ENCODE measurements at regions not wholly inside any gene's neighbourhood (a gene's known extent, or its start where the extent isn't known, plus 50 kb on each side); places are given as distances from the start of the nearest gene placed in this dataset.

GRCh38 chr3:177981576-177981975, 554.7 kb upstream of the KCNMB2 start:
- Mint-ChIP-seq H3K36me3 (ENCODE audit: low read depth) (no peaks in the 10 kb centered on the region), H3K9me3 (no peaks in the 10 kb centered on the region), H3K4me1 (peaks cover 4% of the 10 kb centered on the region), H3K4me3 (no peak overlapping the region), H3K27ac (no peak overlapping the region), H3K27me3 (no peaks in the 10 kb centered on the region)
- ChIA-PET CTCF (no interaction called here), POLR2A (interaction anchor here (0.8 kb wide), 1 partner anchor 11 kb away, joined by 3 read pairs; no protein-coding TSS in a partner anchor)
- DNase-seq, result no peak

GRCh38 chr3:177982034-177982433, 554.2 kb upstream of the KCNMB2 start:
- no peaks in the 10 kb centered on the region for H3K27me3 Mint-ChIP-seq
- H3K9me3 Mint-ChIP-seq, result no peaks in the 10 kb centered on the region
- ChIA-PET POLR2A (interaction anchor here (0.8 kb wide), 1 partner anchor 10 kb away, joined by 3 read pairs; no protein-coding TSS in a partner anchor), CTCF (no interaction called here)
- H3K27ac Mint-ChIP-seq, result no peak overlapping the region
- H3K4me3 Mint-ChIP-seq, result no peak overlapping the region
- DNase-seq, result no peak
- peaks cover 4% of the 10 kb centered on the region for H3K4me1 Mint-ChIP-seq
- no peaks in the 10 kb centered on the region for H3K36me3 Mint-ChIP-seq (ENCODE audit: low read depth)

- ChIA-PET POLR2A (no interaction called here), CTCF (no interaction called here)
- H3K4me1 Mint-ChIP-seq, result peaks cover 4% of the 10 kb centered on the region
- H3K27me3 Mint-ChIP-seq, result no peaks in the 10 kb centered on the region
- no peaks in the 10 kb centered on the region for H3K36me3 Mint-ChIP-seq (ENCODE audit: low read depth)
- no peak overlapping the region for H3K4me3 Mint-ChIP-seq
- no peak overlapping the region for H3K27ac Mint-ChIP-seq
- H3K9me3 Mint-ChIP-seq, result no peaks in the 10 kb centered on the region
- no peak for DNase-seq
Observed at GRCh38 chr3:177983320-177983719, 552.9 kb upstream of the KCNMB2 start.

- Mint-ChIP-seq H3K27me3 (no peaks in the 10 kb centered on the region), H3K36me3 (ENCODE audit: low read depth) (no peaks in the 10 kb centered on the region), H3K9me3 (no peaks in the 10 kb centered on the region), H3K4me3 (no peak overlapping the region), H3K27ac (no peak overlapping the region), H3K4me1 (peaks cover 7% of the 10 kb centered on the region)
- DNase-seq, result no peak
- CTCF ChIA-PET, result no interaction called here
- POLR2A ChIA-PET, result interaction anchor here (1.2 kb wide), 1 partner anchor 12 kb away, joined by 3 read pairs; no protein-coding TSS in a partner anchor
Observed at GRCh38 chr3:177992993-177993970, 543.0 kb upstream of the KCNMB2 start.

- POLR2A ChIA-PET, result no interaction called here
- Mint-ChIP-seq H3K4me1 (peaks cover 7% of the 10 kb centered on the region), H3K36me3 (ENCODE audit: low read depth) (peaks cover 5% of the 10 kb centered on the region), H3K9me3 (peaks cover 5% of the 10 kb centered on the region), H3K4me3 (no peak overlapping the region), H3K27me3 (no peaks in the 10 kb centered on the region), H3K27ac (no peak overlapping the region)
- CTCF ChIA-PET, result no interaction called here
- DNase-seq, result no peak
Observed at GRCh38 chr3:177994976-177995375, 541.3 kb upstream of the KCNMB2 start.

GRCh38 chr3:177995381-177996085, 540.7 kb upstream of the KCNMB2 start:
- ChIA-PET CTCF (no interaction called here), POLR2A (no interaction called here)
- H3K4me3 Mint-ChIP-seq, result no peak overlapping the region
- H3K27ac Mint-ChIP-seq, result no peak overlapping the region
- H3K4me1 Mint-ChIP-seq, result peaks cover 7% of the 10 kb centered on the region
- H3K27me3 Mint-ChIP-seq, result no peaks in the 10 kb centered on the region
- peaks cover 7% of the 10 kb centered on the region for H3K36me3 Mint-ChIP-seq (ENCODE audit: low read depth)
- no peak for DNase-seq
- peaks cover 5% of the 10 kb centered on the region for H3K9me3 Mint-ChIP-seq

GRCh38 chr3:178001670-178002101, 534.5 kb upstream of the KCNMB2 start:
- Mint-ChIP-seq H3K9me3 (peaks cover 16% of the 10 kb centered on the region), H3K4me1 (peaks cover 29% of the 10 kb centered on the region), H3K4me3 (no peak overlapping the region), H3K36me3 (ENCODE audit: low read depth) (peaks cover 22% of the 10 kb centered on the region), H3K27me3 (no peaks in the 10 kb centered on the region), H3K27ac (peak overlapping the region; percentile 84)
- POLR2A ChIA-PET, result no interaction called here
- CTCF ChIA-PET, result no interaction called here
- DNase-seq, result peak; percentile 48

GRCh38 chr3:178002113-178002512, 534.1 kb upstream of the KCNMB2 start:
- Mint-ChIP-seq H3K27ac (peak overlapping the region; percentile 84), H3K4me3 (no peak overlapping the region), H3K27me3 (no peaks in the 10 kb centered on the region), H3K36me3 (ENCODE audit: low read depth) (peaks cover 22% of the 10 kb centered on the region), H3K9me3 (peaks cover 16% of the 10 kb centered on the region), H3K4me1 (peaks cover 26% of the 10 kb centered on the region)
- CTCF ChIA-PET, result no interaction called here
- POLR2A ChIA-PET, result no interaction called here
- no peak for DNase-seq

GRCh38 chr3:178003756-178004155, 532.5 kb upstream of the KCNMB2 start:
- H3K27me3 Mint-ChIP-seq, result no peaks in the 10 kb centered on the region
- H3K9me3 Mint-ChIP-seq, result peaks cover 16% of the 10 kb centered on the region
- no peak overlapping the region for H3K27ac Mint-ChIP-seq
- ChIA-PET POLR2A (no interaction called here), CTCF (no interaction called here)
- peaks cover 22% of the 10 kb centered on the region for H3K36me3 Mint-ChIP-seq (ENCODE audit: low read depth)
- no peak for DNase-seq
- peaks cover 26% of the 10 kb centered on the region for H3K4me1 Mint-ChIP-seq
- no peak overlapping the region for H3K4me3 Mint-ChIP-seq

GRCh38 chr3:178005961-178006360, 530.3 kb upstream of the KCNMB2 start:
- Mint-ChIP-seq H3K27ac (no peak overlapping the region), H3K9me3 (peaks cover 12% of the 10 kb centered on the region), H3K27me3 (no peaks in the 10 kb centered on the region), H3K36me3 (ENCODE audit: low read depth) (peaks cover 13% of the 10 kb centered on the region), H3K4me1 (peaks cover 26% of the 10 kb centered on the region), H3K4me3 (no peak overlapping the region)
- CTCF ChIA-PET, result no interaction called here
- no peak for DNase-seq
- POLR2A ChIA-PET, result no interaction called here

GRCh38 chr3:178010306-178010705, 525.9 kb upstream of the KCNMB2 start:
- H3K36me3 Mint-ChIP-seq (ENCODE audit: low read depth), result peaks cover 2% of the 10 kb centered on the region
- H3K4me1 Mint-ChIP-seq, result no peaks in the 10 kb centered on the region
- no peak overlapping the region for H3K27ac Mint-ChIP-seq
- ChIA-PET POLR2A (no interaction called here), CTCF (no interaction called here)
- no peak for DNase-seq
- no peaks in the 10 kb centered on the region for H3K27me3 Mint-ChIP-seq
- H3K9me3 Mint-ChIP-seq, result peaks cover 2% of the 10 kb centered on the region
- H3K4me3 Mint-ChIP-seq, result no peak overlapping the region

GRCh38 chr3:178019645-178020044, 516.6 kb upstream of the KCNMB2 start:
- Mint-ChIP-seq H3K9me3 (no peaks in the 10 kb centered on the region), H3K4me3 (no peak overlapping the region), H3K4me1 (no peaks in the 10 kb centered on the region), H3K36me3 (ENCODE audit: low read depth) (no peaks in the 10 kb centered on the region), H3K27ac (no peak overlapping the region), H3K27me3 (no peaks in the 10 kb centered on the region)
- ChIA-PET POLR2A (no interaction called here), CTCF (no interaction called here)
- no peak for DNase-seq

- H3K4me3 Mint-ChIP-seq, result no peak overlapping the region
- CTCF ChIA-PET, result no interaction called here
- POLR2A ChIA-PET, result no interaction called here
Observed at GRCh38 chr3:178022599-178022998, 513.6 kb upstream of the KCNMB2 start.

More at GRCh38 chr3:178022599-178022998, 513.6 kb upstream of the KCNMB2 start:
- Mint-ChIP-seq H3K36me3 (ENCODE audit: low read depth) (no peaks in the 10 kb centered on the region), H3K27ac (no peak overlapping the region), H3K9me3 (no peaks in the 10 kb centered on the region), H3K27me3 (no peaks in the 10 kb centered on the region), H3K4me1 (no peaks in the 10 kb centered on the region)
- no peak for DNase-seq
